WI38 (cell line): ENCODE measurements at regions not wholly inside any gene's neighbourhood (a gene's known extent, or its start where the extent isn't known, plus 50 kb on each side); places are given as distances from the start of the nearest gene placed in this dataset.

Experiments used
- H3K4me3 ChIP-seq: 2 replicates; pipeline ENCODE4 v1.5.1; 2011; ENCODE audit warnings: low read depth, mild to moderate bottlenecking, control low read depth, low read length
- CTCF ChIP-seq: IDR thresholded peaks from 2 replicates; pipeline ENCODE4 v1.5.1; 2012; ENCODE audit warnings: low read depth, mild to moderate bottlenecking, control low read depth, low read length

- H3K4me3 ChIP-seq, result no peak overlapping the region
- TF ChIP-seq CTCF, result no peak
These were observed 423.3 kb downstream of the CENPC start for GRCh38 chr4:67122029-67122428.

- no peak overlapping the region for H3K4me3 ChIP-seq
- TF ChIP-seq CTCF, result no peak
These were observed 424.9 kb downstream of the CENPC start for GRCh38 chr4:67120369-67120768.

- H3K4me3 ChIP-seq, result no peak overlapping the region
- no peak for TF ChIP-seq CTCF
These were observed 436.0 kb downstream of the CENPC start for GRCh38 chr4:67109276-67109675.

- no peak for TF ChIP-seq CTCF
- H3K4me3 ChIP-seq, result no peak overlapping the region
These were observed 438.3 kb downstream of the CENPC start for GRCh38 chr4:67106861-67107460.

GRCh38 chr4:67104145-67104544 lies 441.2 kb downstream of the CENPC start:
- TF ChIP-seq CTCF, result no peak
- H3K4me3 ChIP-seq, result no peak overlapping the region

- no peak for TF ChIP-seq CTCF
- H3K4me3 ChIP-seq, result no peak overlapping the region
These were observed 442.1 kb downstream of the CENPC start for GRCh38 chr4:67103001-67103747.

GRCh38 chr4:67101612-67102011 lies 443.7 kb downstream of the CENPC start:
- no peak overlapping the region for H3K4me3 ChIP-seq
- no peak for TF ChIP-seq CTCF
